ENCODE measurements at regions not wholly inside any gene's neighbourhood (a gene's known extent, or its start where the extent isn't known, plus 50 kb on each side); places are given as distances from the start of the nearest gene placed in this dataset.

- H3K4me1 Mint-ChIP-seq = no peaks in the 10 kb centered on the region
- H3K4me3 Mint-ChIP-seq = no peak overlapping the region
- H3K9me3 Mint-ChIP-seq = peaks cover 18% of the 10 kb centered on the region
- ChIA-PET POLR2A (no interaction called here), CTCF (no interaction called here)
- no peak overlapping the region for H3K27ac Mint-ChIP-seq
- H3K27me3 Mint-ChIP-seq = no peaks in the 10 kb centered on the region
- no peaks in the 10 kb centered on the region for H3K36me3 Mint-ChIP-seq (ENCODE audit: low read depth)
- DNase-seq = no peak
Measured at GRCh38 chr3:89654031-89654430, 546.6 kb downstream of the EPHA3 start.

- Mint-ChIP-seq H3K27me3 (no peaks in the 10 kb centered on the region), H3K9me3 (peaks cover 17% of the 10 kb centered on the region), H3K36me3 (ENCODE audit: low read depth) (no peaks in the 10 kb centered on the region), H3K4me1 (no peaks in the 10 kb centered on the region), H3K27ac (no peak overlapping the region), H3K4me3 (no peak overlapping the region)
- DNase-seq = no peak
- ChIA-PET CTCF (no interaction called here), POLR2A (no interaction called here)
Measured at GRCh38 chr3:89656388-89656787, 549.0 kb downstream of the EPHA3 start.

- CTCF ChIA-PET = no interaction called here
- no peak for DNase-seq
- no peaks in the 10 kb centered on the region for H3K36me3 Mint-ChIP-seq (ENCODE audit: low read depth)
- H3K4me3 Mint-ChIP-seq = no peak overlapping the region
- H3K4me1 Mint-ChIP-seq = no peaks in the 10 kb centered on the region
- no peak overlapping the region for H3K27ac Mint-ChIP-seq
- H3K27me3 Mint-ChIP-seq = no peaks in the 10 kb centered on the region
- peaks cover 4% of the 10 kb centered on the region for H3K9me3 Mint-ChIP-seq
- POLR2A ChIA-PET = no interaction called here
Measured at GRCh38 chr3:89679686-89680085, 572.3 kb downstream of the EPHA3 start.

GRCh38 chr3:89682556-89682955 lies 575.1 kb downstream of the EPHA3 start:
- Mint-ChIP-seq H3K27me3 (no peaks in the 10 kb centered on the region), H3K9me3 (peaks cover 4% of the 10 kb centered on the region), H3K27ac (no peak overlapping the region), H3K4me1 (no peaks in the 10 kb centered on the region), H3K36me3 (ENCODE audit: low read depth) (no peaks in the 10 kb centered on the region), H3K4me3 (no peak overlapping the region)
- DNase-seq = no peak
- ChIA-PET POLR2A (no interaction called here), CTCF (no interaction called here)

- no peak for DNase-seq
- CTCF ChIA-PET = no interaction called here
- Mint-ChIP-seq H3K4me3 (no peak overlapping the region), H3K27me3 (no peaks in the 10 kb centered on the region), H3K36me3 (ENCODE audit: low read depth) (no peaks in the 10 kb centered on the region), H3K9me3 (peaks cover 2% of the 10 kb centered on the region), H3K4me1 (no peaks in the 10 kb centered on the region), H3K27ac (no peak overlapping the region)
- POLR2A ChIA-PET = no interaction called here
Measured at GRCh38 chr3:89685731-89686130, 578.3 kb downstream of the EPHA3 start.

GRCh38 chr3:89690646-89691045 lies 583.2 kb downstream of the EPHA3 start:
- CTCF ChIA-PET = no interaction called here
- POLR2A ChIA-PET = no interaction called here

GRCh38 chr3:89692601-89693000 lies 585.2 kb downstream of the EPHA3 start:
- Mint-ChIP-seq H3K9me3 (no peaks in the 10 kb centered on the region), H3K4me1 (no peaks in the 10 kb centered on the region), H3K27me3 (no peaks in the 10 kb centered on the region), H3K4me3 (no peak overlapping the region), H3K27ac (no peak overlapping the region), H3K36me3 (ENCODE audit: low read depth) (no peaks in the 10 kb centered on the region)
- ChIA-PET CTCF (no interaction called here), POLR2A (no interaction called here)
- DNase-seq = no peak

More at GRCh38 chr3:89690646-89691045, 583.2 kb downstream of the EPHA3 start:
- Mint-ChIP-seq H3K4me3 (no peak overlapping the region), H3K27me3 (no peaks in the 10 kb centered on the region), H3K36me3 (ENCODE audit: low read depth) (no peaks in the 10 kb centered on the region), H3K27ac (no peak overlapping the region), H3K4me1 (no peaks in the 10 kb centered on the region), H3K9me3 (no peaks in the 10 kb centered on the region)
- DNase-seq = no peak

GRCh38 chr3:89697321-89697916 lies 590.0 kb downstream of the EPHA3 start:
- Mint-ChIP-seq H3K9me3 (peaks cover 5% of the 10 kb centered on the region), H3K4me3 (no peak overlapping the region), H3K27me3 (no peaks in the 10 kb centered on the region), H3K36me3 (ENCODE audit: low read depth) (no peaks in the 10 kb centered on the region), H3K4me1 (no peaks in the 10 kb centered on the region), H3K27ac (no peak overlapping the region)
- ChIA-PET CTCF (no interaction called here), POLR2A (no interaction called here)
- no peak for DNase-seq

GRCh38 chr3:89698208-89698830 lies 590.9 kb downstream of the EPHA3 start:
- DNase-seq = no peak
- Mint-ChIP-seq H3K4me1 (no peaks in the 10 kb centered on the region), H3K27ac (no peak overlapping the region), H3K4me3 (no peak overlapping the region), H3K27me3 (no peaks in the 10 kb centered on the region), H3K9me3 (peaks cover 5% of the 10 kb centered on the region), H3K36me3 (ENCODE audit: low read depth) (no peaks in the 10 kb centered on the region)
- CTCF ChIA-PET = no interaction called here
- POLR2A ChIA-PET = no interaction called here

- H3K4me3 Mint-ChIP-seq = no peak overlapping the region
- ChIA-PET CTCF (no interaction called here), POLR2A (no interaction called here)
- H3K27ac Mint-ChIP-seq = no peak overlapping the region
- peaks cover 6% of the 10 kb centered on the region for H3K9me3 Mint-ChIP-seq
- no peaks in the 10 kb centered on the region for H3K36me3 Mint-ChIP-seq (ENCODE audit: low read depth)
- no peaks in the 10 kb centered on the region for H3K4me1 Mint-ChIP-seq
- no peaks in the 10 kb centered on the region for H3K27me3 Mint-ChIP-seq
- no peak for DNase-seq
Measured at GRCh38 chr3:89699229-89699628, 591.8 kb downstream of the EPHA3 start.

- H3K4me1 Mint-ChIP-seq = no peaks in the 10 kb centered on the region
- no peak for DNase-seq
- ChIA-PET CTCF (no interaction called here), POLR2A (no interaction called here)
- no peaks in the 10 kb centered on the region for H3K36me3 Mint-ChIP-seq (ENCODE audit: low read depth)
- H3K4me3 Mint-ChIP-seq = no peak overlapping the region
- H3K9me3 Mint-ChIP-seq = peaks cover 10% of the 10 kb centered on the region
- H3K27ac Mint-ChIP-seq = no peak overlapping the region
- no peaks in the 10 kb centered on the region for H3K27me3 Mint-ChIP-seq
Measured at GRCh38 chr3:89699771-89700170, 592.4 kb downstream of the EPHA3 start.

- no peak for DNase-seq
- Mint-ChIP-seq H3K9me3 (peaks cover 17% of the 10 kb centered on the region), H3K4me3 (no peak overlapping the region), H3K27me3 (no peaks in the 10 kb centered on the region), H3K4me1 (no peaks in the 10 kb centered on the region), H3K27ac (no peak overlapping the region), H3K36me3 (ENCODE audit: low read depth) (no peaks in the 10 kb centered on the region)
- POLR2A ChIA-PET = no interaction called here
- CTCF ChIA-PET = no interaction called here
Measured at GRCh38 chr3:89702404-89702803, 595.0 kb downstream of the EPHA3 start.

GRCh38 chr3:89713196-89713595 lies 605.8 kb downstream of the EPHA3 start:
- POLR2A ChIA-PET = no interaction called here
- Mint-ChIP-seq H3K9me3 (peaks cover 10% of the 10 kb centered on the region), H3K4me1 (no peaks in the 10 kb centered on the region), H3K36me3 (ENCODE audit: low read depth) (no peaks in the 10 kb centered on the region), H3K27ac (no peak overlapping the region), H3K4me3 (no peak overlapping the region), H3K27me3 (no peaks in the 10 kb centered on the region)
- no peak for DNase-seq
- CTCF ChIA-PET = interaction anchor here (0.6 kb wide), 1 partner anchor 233 kb away, joined by 3 read pairs; no protein-coding TSS in a partner anchor

- no peak for DNase-seq
- Mint-ChIP-seq H3K27me3 (no peaks in the 10 kb centered on the region), H3K9me3 (peaks cover 11% of the 10 kb centered on the region), H3K4me3 (no peak overlapping the region), H3K4me1 (no peaks in the 10 kb centered on the region), H3K36me3 (ENCODE audit: low read depth) (no peaks in the 10 kb centered on the region), H3K27ac (no peak overlapping the region)
- ChIA-PET POLR2A (no interaction called here), CTCF (no interaction called here)
Measured at GRCh38 chr3:89714237-89714636, 606.8 kb downstream of the EPHA3 start.
